Neural crest cell (in vitro differentiated cells): ENCODE measurements at regions not wholly inside any gene's neighbourhood (a gene's known extent, or its start where the extent isn't known, plus 50 kb on each side); places are given as distances from the start of the nearest gene placed in this dataset.

ENCODE experiments used
- DNase-seq: peaks from one replicate; pipeline ENCODE4 v3.0.0; 2021; ENCODE audit warnings: low read depth, mixed read lengths, low spot score
- H3K27ac Mint-ChIP-seq: one replicate; pipeline ENCODE4 v1.8.0; 2021; ENCODE audit warnings: mild to moderate bottlenecking, mixed read lengths; ENCODE audit not compliant: unreplicated experiment
- H3K27me3 Mint-ChIP-seq: 2 replicates; pipeline ENCODE4 v1.8.0; 2021; ENCODE audit warnings: low read depth, mild to moderate bottlenecking, mixed read lengths
- H3K36me3 Mint-ChIP-seq: 2 replicates; pipeline ENCODE4 v1.8.0; 2021; ENCODE audit warnings: low read depth, mild to moderate bottlenecking, mixed read lengths
- H3K4me1 Mint-ChIP-seq: 2 replicates; pipeline ENCODE4 v1.8.0; 2021; ENCODE audit warnings: mixed read lengths
- H3K4me3 Mint-ChIP-seq: one replicate; pipeline ENCODE4 v1.8.0; 2021; ENCODE audit warnings: mild to moderate bottlenecking, mixed read lengths
- H3K9me3 Mint-ChIP-seq: 2 replicates; pipeline ENCODE4 v1.8.0; 2021; ENCODE audit warnings: mixed read lengths
- CTCF ChIP-seq: fragments of 200-600 bp; sonication (generic); conservative IDR thresholded peaks from 2 replicates; pipeline ENCODE4 v1.5.0; 2021; ENCODE audit warnings: antibody characterized with exemption, mild to moderate bottlenecking

GRCh38 chr18:39274535-39274934, 1708.9 kb upstream of the CELF4 start:
- H3K4me3 Mint-ChIP-seq = no peak overlapping the region
- no peaks in the 10 kb centered on the region for H3K27me3 Mint-ChIP-seq
- DNase-seq = no peak
- no peaks in the 10 kb centered on the region for H3K36me3 Mint-ChIP-seq
- no peak for TF ChIP-seq CTCF
- H3K9me3 Mint-ChIP-seq = no peaks in the 10 kb centered on the region
- H3K4me1 Mint-ChIP-seq = no peaks in the 10 kb centered on the region
- H3K27ac Mint-ChIP-seq = no peak overlapping the region

- Mint-ChIP-seq H3K4me1 (no peaks in the 10 kb centered on the region), H3K9me3 (no peaks in the 10 kb centered on the region), H3K27ac (no peak overlapping the region), H3K36me3 (no peaks in the 10 kb centered on the region), H3K27me3 (no peaks in the 10 kb centered on the region), H3K4me3 (no peak overlapping the region)
- TF ChIP-seq CTCF = no peak
- no peak for DNase-seq
These were observed 1706.6 kb upstream of the CELF4 start for GRCh38 chr18:39272230-39272629.

GRCh38 chr18:39271654-39272053, 1706.1 kb upstream of the CELF4 start:
- Mint-ChIP-seq H3K27ac (no peak overlapping the region), H3K27me3 (no peaks in the 10 kb centered on the region), H3K36me3 (no peaks in the 10 kb centered on the region), H3K4me3 (no peak overlapping the region), H3K9me3 (no peaks in the 10 kb centered on the region), H3K4me1 (no peaks in the 10 kb centered on the region)
- TF ChIP-seq CTCF = no peak
- no peak for DNase-seq

GRCh38 chr18:39260565-39260964, 1695.0 kb upstream of the CELF4 start:
- no peak for DNase-seq
- Mint-ChIP-seq H3K9me3 (peaks cover 5% of the 10 kb centered on the region), H3K4me3 (no peak overlapping the region), H3K36me3 (peaks cover 4% of the 10 kb centered on the region), H3K27ac (no peak overlapping the region), H3K4me1 (no peaks in the 10 kb centered on the region), H3K27me3 (no peaks in the 10 kb centered on the region)
- TF ChIP-seq CTCF = no peak

GRCh38 chr18:39259736-39260135, 1694.1 kb upstream of the CELF4 start:
- Mint-ChIP-seq H3K27me3 (no peaks in the 10 kb centered on the region), H3K9me3 (peaks cover 4% of the 10 kb centered on the region), H3K4me1 (no peaks in the 10 kb centered on the region), H3K36me3 (peaks cover 4% of the 10 kb centered on the region), H3K4me3 (no peak overlapping the region), H3K27ac (no peak overlapping the region)
- no peak for DNase-seq
- no peak for TF ChIP-seq CTCF

- H3K4me3 Mint-ChIP-seq = no peak overlapping the region
- H3K36me3 Mint-ChIP-seq = no peaks in the 10 kb centered on the region
These were observed 1678.6 kb upstream of the CELF4 start for GRCh38 chr18:39244242-39244641.

More at GRCh38 chr18:39244242-39244641, 1678.6 kb upstream of the CELF4 start:
- no peak for DNase-seq
- no peak for TF ChIP-seq CTCF
- H3K27ac Mint-ChIP-seq = no peak overlapping the region
- H3K9me3 Mint-ChIP-seq = no peaks in the 10 kb centered on the region
- peaks cover 7% of the 10 kb centered on the region for H3K4me1 Mint-ChIP-seq
- H3K27me3 Mint-ChIP-seq = no peaks in the 10 kb centered on the region
